ENCODE measurements at regions not wholly inside any gene's neighbourhood (a gene's known extent, or its start where the extent isn't known, plus 50 kb on each side); places are given as distances from the start of the nearest gene placed in this dataset.
"Not testable (repeated sequence)": the region's sequence is repeated elsewhere in the genome, so short reads cannot be mapped to it uniquely, and the experiment has no call there.

DNA sequence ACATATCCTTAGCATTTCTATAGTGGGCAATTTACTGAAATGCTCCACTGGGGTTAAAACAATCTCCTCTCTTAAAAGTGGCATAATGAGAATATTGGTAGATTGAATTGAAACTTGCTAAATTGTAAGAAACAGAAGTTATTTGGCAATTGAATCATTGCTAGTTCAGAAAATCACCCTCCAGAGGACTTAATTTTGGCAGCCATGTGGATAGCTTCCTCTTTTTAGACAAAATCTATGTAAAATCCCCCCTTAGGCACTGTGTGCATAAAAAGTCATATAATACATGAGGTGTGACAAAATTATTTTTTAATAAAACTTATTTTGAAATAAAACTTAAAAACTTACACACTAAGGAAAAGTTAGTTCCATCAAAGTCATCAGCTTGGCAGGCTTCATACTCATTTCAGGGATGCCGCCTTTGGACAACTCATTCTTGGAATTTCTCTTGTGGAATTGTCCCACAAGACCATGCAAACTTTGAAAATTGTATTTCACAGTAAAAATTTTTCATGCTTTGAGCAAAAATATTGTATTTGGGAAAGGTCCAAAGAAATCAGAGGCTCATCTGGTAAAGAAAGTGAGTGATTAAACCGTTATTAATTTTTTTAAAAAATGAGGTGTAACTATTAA, 473.0 kb downstream of the BCKDHB start:
- H3K27me3 ChIP-seq (ENCODE audit: control insufficient read depth in 3 of 3, insufficient read depth in 3 of 3, low read length in 3 of 3), result no peaks in the 10 kb centered on the region
- 84 to 88% (median 86%) methylated on average over 2 of the region's 2 CpGs for WGBS, 3 donors
- FAIRE-seq, result no peak
- no peak overlapping the region for H3K27ac ChIP-seq (ENCODE audit: low read depth in 1 of 3, low read length in 2 of 3)
- H3K4me3 ChIP-seq (ENCODE audit: low read depth in 1 of 3, low read length in 3 of 3), result no peak overlapping the region
- no peaks in the 10 kb centered on the region for H3K9me3 ChIP-seq (ENCODE audit: control insufficient read depth in 2 of 2, insufficient read depth in 1 of 2, low read depth in 1 of 2, low read length in 1 of 2)
- H3K36me3 ChIP-seq (ENCODE audit: control insufficient read depth in 3 of 3, insufficient read depth in 2 of 3, low read depth in 1 of 3, low read length in 3 of 3), result no peaks in the 10 kb centered on the region
- DNase-seq, result no peak
- H3K4me1 ChIP-seq (ENCODE audit: control insufficient read depth in 3 of 3, insufficient read depth in 2 of 3, low read depth in 1 of 3, low read length in 2 of 3), result no peaks in the 10 kb centered on the region

DNA sequence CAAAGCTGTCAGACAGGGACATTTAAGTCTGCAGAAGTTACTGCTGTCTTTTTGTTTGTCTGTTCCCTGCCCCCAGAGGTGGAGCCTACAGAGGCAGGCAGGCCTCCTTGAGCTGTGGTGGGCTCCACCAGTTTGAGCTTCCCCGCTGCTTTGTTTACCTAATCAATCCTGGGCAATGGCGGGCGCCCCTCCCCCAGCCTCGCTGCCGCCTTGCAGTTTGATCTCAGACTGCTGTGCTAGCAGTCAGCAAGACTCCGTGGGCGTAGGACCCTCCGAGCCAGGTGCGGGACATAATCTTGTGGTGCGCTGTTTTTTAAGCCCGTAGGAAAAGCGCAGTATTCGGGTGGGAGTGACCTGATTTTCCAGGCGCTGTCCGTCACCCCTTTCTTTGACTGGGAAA, 466.8 kb downstream of the BCKDHB start:
- not testable (repeated sequence) for H3K4me3 ChIP-seq (ENCODE audit: low read depth in 1 of 3, low read length in 3 of 3); H3K4me1 ChIP-seq (ENCODE audit: control insufficient read depth in 3 of 3, insufficient read depth in 2 of 3, low read depth in 1 of 3, low read length in 2 of 3); H3K27ac ChIP-seq (ENCODE audit: low read depth in 1 of 3, low read length in 2 of 3); FAIRE-seq; DNase-seq; H3K36me3 ChIP-seq (ENCODE audit: control insufficient read depth in 3 of 3, insufficient read depth in 2 of 3, low read depth in 1 of 3, low read length in 3 of 3); H3K9me3 ChIP-seq (ENCODE audit: control insufficient read depth in 2 of 2, insufficient read depth in 1 of 2, low read depth in 1 of 2, low read length in 1 of 2); H3K27me3 ChIP-seq (ENCODE audit: control insufficient read depth in 3 of 3, insufficient read depth in 3 of 3, low read length in 3 of 3)
- 58 to 75% (median 64%) methylated on average over 11 to 15 of the region's 15 CpGs for whole genome bisulfite sequencing, 3 donors

- H3K36me3 ChIP-seq (ENCODE audit: control insufficient read depth in 3 of 3, insufficient read depth in 2 of 3, low read depth in 1 of 3, low read length in 3 of 3), result no peaks in the 10 kb centered on the region
- FAIRE-seq (no peak), DNase-seq (no peak)
- H3K4me1 ChIP-seq (ENCODE audit: control insufficient read depth in 3 of 3, insufficient read depth in 2 of 3, low read depth in 1 of 3, low read length in 2 of 3), result no peaks in the 10 kb centered on the region
- WGBS, 3 donors, result 72 to 97% (median 97%) methylated on average over 1 of the region's 1 CpG
- peaks cover 0 to 3% of the 10 kb centered on the region in 2 donors for H3K9me3 ChIP-seq (ENCODE audit: control insufficient read depth in 2 of 2, insufficient read depth in 1 of 2, low read depth in 1 of 2, low read length in 1 of 2)
- no peak overlapping the region for H3K27ac ChIP-seq (ENCODE audit: low read depth in 1 of 3, low read length in 2 of 3)
- no peaks in the 10 kb centered on the region for H3K27me3 ChIP-seq (ENCODE audit: control insufficient read depth in 3 of 3, insufficient read depth in 3 of 3, low read length in 3 of 3)
- H3K4me3 ChIP-seq (ENCODE audit: low read depth in 1 of 3, low read length in 3 of 3), result no peak overlapping the region
Observed at GRCh38 chr6:80566361-80566760, 459.9 kb downstream of the BCKDHB start.

- no peaks in the 10 kb centered on the region for H3K36me3 ChIP-seq (ENCODE audit: control insufficient read depth in 3 of 3, insufficient read depth in 2 of 3, low read depth in 1 of 3, low read length in 3 of 3)
- DNase-seq, result no peak
- no peak for FAIRE-seq
- no peak overlapping the region for H3K27ac ChIP-seq (ENCODE audit: low read depth in 1 of 3, low read length in 2 of 3)
- H3K4me1 ChIP-seq (ENCODE audit: control insufficient read depth in 3 of 3, insufficient read depth in 2 of 3, low read depth in 1 of 3, low read length in 2 of 3), result no peaks in the 10 kb centered on the region
- no peaks in the 10 kb centered on the region for H3K9me3 ChIP-seq (ENCODE audit: control insufficient read depth in 2 of 2, insufficient read depth in 1 of 2, low read depth in 1 of 2, low read length in 1 of 2)
- H3K27me3 ChIP-seq (ENCODE audit: control insufficient read depth in 3 of 3, insufficient read depth in 3 of 3, low read length in 3 of 3), result peaks cover 0 to 2% (median 0%) of the 10 kb centered on the region in 3 donors
- WGBS, 3 donors, result 65 to 79% (median 74%) methylated on average over 5 of the region's 5 CpGs
- no peak overlapping the region for H3K4me3 ChIP-seq (ENCODE audit: low read depth in 1 of 3, low read length in 3 of 3)
Observed at GRCh38 chr6:80553071-80553740, 446.7 kb downstream of the BCKDHB start.

DNA sequence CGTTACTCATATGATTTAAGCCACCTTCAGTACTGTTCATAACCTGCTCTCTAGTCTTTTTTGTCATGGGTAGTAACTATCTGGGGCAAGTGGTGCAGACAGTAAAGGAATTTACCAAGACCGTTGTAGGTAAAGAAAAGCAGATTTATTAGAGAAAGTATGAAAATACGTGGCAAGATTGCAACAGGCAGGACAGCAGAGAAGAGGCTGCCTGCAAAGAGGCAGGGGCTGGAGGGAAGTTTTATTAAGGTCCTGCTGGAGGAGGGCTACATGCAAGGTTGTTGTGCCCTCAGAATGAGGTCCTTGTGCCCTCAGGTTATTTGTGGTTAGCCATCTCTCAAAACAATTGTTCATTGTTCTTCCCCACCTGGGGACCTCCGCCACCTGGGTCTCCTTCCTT, 444.3 kb downstream of the BCKDHB start:
- H3K4me3 ChIP-seq (ENCODE audit: low read depth in 1 of 3, low read length in 3 of 3), result no peak overlapping the region
- no peak overlapping the region for H3K27ac ChIP-seq (ENCODE audit: low read depth in 1 of 3, low read length in 2 of 3)
- no peaks in the 10 kb centered on the region for H3K36me3 ChIP-seq (ENCODE audit: control insufficient read depth in 3 of 3, insufficient read depth in 2 of 3, low read depth in 1 of 3, low read length in 3 of 3)
- FAIRE-seq (no peak), DNase-seq (no peak)
- no peaks in the 10 kb centered on the region for H3K27me3 ChIP-seq (ENCODE audit: control insufficient read depth in 3 of 3, insufficient read depth in 3 of 3, low read length in 3 of 3)
- no peaks in the 10 kb centered on the region for H3K4me1 ChIP-seq (ENCODE audit: control insufficient read depth in 3 of 3, insufficient read depth in 2 of 3, low read depth in 1 of 3, low read length in 2 of 3)
- no peaks in the 10 kb centered on the region for H3K9me3 ChIP-seq (ENCODE audit: control insufficient read depth in 2 of 2, insufficient read depth in 1 of 2, low read depth in 1 of 2, low read length in 1 of 2)
- WGBS, 3 donors, result 68 to 83% (median 79%) methylated on average over 4 of the region's 4 CpGs

DNA sequence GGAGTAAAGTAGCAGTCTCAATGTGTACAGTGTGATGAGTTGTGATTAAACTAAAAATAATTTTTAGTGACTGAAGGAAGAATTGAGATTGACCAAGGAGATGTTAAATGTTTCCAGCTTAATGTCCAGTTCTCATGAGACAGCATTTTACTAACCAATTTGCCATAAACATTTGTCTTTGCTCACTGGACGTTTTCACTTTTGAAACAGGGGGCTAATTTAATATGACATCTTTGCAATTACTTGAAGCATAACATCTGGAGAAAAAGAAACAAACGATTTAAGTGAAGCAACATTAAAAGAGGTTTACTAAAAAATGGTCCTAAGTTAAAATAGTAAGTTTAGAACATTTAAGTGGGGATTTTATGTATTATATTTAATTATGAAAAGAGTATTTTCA, 443.8 kb downstream of the BCKDHB start:
- no peaks in the 10 kb centered on the region for H3K27me3 ChIP-seq (ENCODE audit: control insufficient read depth in 3 of 3, insufficient read depth in 3 of 3, low read length in 3 of 3)
- 48 to 66% (median 65%) methylated on average over 2 of the region's 2 CpGs for WGBS, 3 donors
- no peak for FAIRE-seq
- H3K4me1 ChIP-seq (ENCODE audit: control insufficient read depth in 3 of 3, insufficient read depth in 2 of 3, low read depth in 1 of 3, low read length in 2 of 3), result no peaks in the 10 kb centered on the region
- H3K36me3 ChIP-seq (ENCODE audit: control insufficient read depth in 3 of 3, insufficient read depth in 2 of 3, low read depth in 1 of 3, low read length in 3 of 3), result no peaks in the 10 kb centered on the region
- no peak overlapping the region for H3K27ac ChIP-seq (ENCODE audit: low read depth in 1 of 3, low read length in 2 of 3)
- no peak overlapping the region for H3K4me3 ChIP-seq (ENCODE audit: low read depth in 1 of 3, low read length in 3 of 3)
- H3K9me3 ChIP-seq (ENCODE audit: control insufficient read depth in 2 of 2, insufficient read depth in 1 of 2, low read depth in 1 of 2, low read length in 1 of 2), result no peaks in the 10 kb centered on the region
- no peak for DNase-seq

GRCh38 chr6:80548532-80548931, 442.1 kb downstream of the BCKDHB start:
- 84 to 98% (median 95%) methylated on average over 6 of the region's 6 CpGs for WGBS, 3 donors
- DNase-seq (no peak), FAIRE-seq (no peak)
- Histone ChIP-seq H3K27me3 (ENCODE audit: control insufficient read depth in 3 of 3, insufficient read depth in 3 of 3, low read length in 3 of 3) (no peaks in the 10 kb centered on the region), H3K36me3 (ENCODE audit: control insufficient read depth in 3 of 3, insufficient read depth in 2 of 3, low read depth in 1 of 3, low read length in 3 of 3) (no peaks in the 10 kb centered on the region), H3K9me3 (ENCODE audit: control insufficient read depth in 2 of 2, insufficient read depth in 1 of 2, low read depth in 1 of 2, low read length in 1 of 2) (no peaks in the 10 kb centered on the region), H3K27ac (ENCODE audit: low read depth in 1 of 3, low read length in 2 of 3) (no peak overlapping the region), H3K4me3 (ENCODE audit: low read depth in 1 of 3, low read length in 3 of 3) (no peak overlapping the region), H3K4me1 (ENCODE audit: control insufficient read depth in 3 of 3, insufficient read depth in 2 of 3, low read depth in 1 of 3, low read length in 2 of 3) (no peaks in the 10 kb centered on the region)

- H3K4me1 ChIP-seq (ENCODE audit: control insufficient read depth in 3 of 3, insufficient read depth in 2 of 3, low read depth in 1 of 3, low read length in 2 of 3), result no peaks in the 10 kb centered on the region
- H3K27ac ChIP-seq (ENCODE audit: low read depth in 1 of 3, low read length in 2 of 3), result no peak overlapping the region
- no peaks in the 10 kb centered on the region for H3K9me3 ChIP-seq (ENCODE audit: control insufficient read depth in 2 of 2, insufficient read depth in 1 of 2, low read depth in 1 of 2, low read length in 1 of 2)
- no peak overlapping the region for H3K4me3 ChIP-seq (ENCODE audit: low read depth in 1 of 3, low read length in 3 of 3)
- FAIRE-seq, result no peak
- WGBS, 3 donors, result 56 to 79% (median 77%) methylated on average over 1 of the region's 1 CpG
- DNase-seq, result no peak
- no peaks in the 10 kb centered on the region for H3K27me3 ChIP-seq (ENCODE audit: control insufficient read depth in 3 of 3, insufficient read depth in 3 of 3, low read length in 3 of 3)
- H3K36me3 ChIP-seq (ENCODE audit: control insufficient read depth in 3 of 3, insufficient read depth in 2 of 3, low read depth in 1 of 3, low read length in 3 of 3), result no peaks in the 10 kb centered on the region
Observed at GRCh38 chr6:80547827-80548226, 441.4 kb downstream of the BCKDHB start.
